ENCODE measurements at regions not wholly inside any gene's neighbourhood (a gene's known extent, or its start where the extent isn't known, plus 50 kb on each side); places are given as distances from the start of the nearest gene placed in this dataset.
A peak's percentile ranks its signal among the peaks of the same experiment; 100 is the strongest.

GRCh38 chr4:179291657-179292056, 1849.4 kb upstream of the AGA start:
- Histone ChIP-seq H3K36me3 (no peaks in the 10 kb centered on the region), H3K4me1 (no peaks in the 10 kb centered on the region), H3K4me3 (no peak overlapping the region), H3K27ac (no peak overlapping the region), H3K9me3 (peaks cover 0 to 11% of the 10 kb centered on the region in 2 donors), H3K27me3 (no peaks in the 10 kb centered on the region)
- intact Hi-C loops (cut with DNase I) = no loop called here
- no peak for DNase-seq
- TF ChIP-seq, protein P1, sequence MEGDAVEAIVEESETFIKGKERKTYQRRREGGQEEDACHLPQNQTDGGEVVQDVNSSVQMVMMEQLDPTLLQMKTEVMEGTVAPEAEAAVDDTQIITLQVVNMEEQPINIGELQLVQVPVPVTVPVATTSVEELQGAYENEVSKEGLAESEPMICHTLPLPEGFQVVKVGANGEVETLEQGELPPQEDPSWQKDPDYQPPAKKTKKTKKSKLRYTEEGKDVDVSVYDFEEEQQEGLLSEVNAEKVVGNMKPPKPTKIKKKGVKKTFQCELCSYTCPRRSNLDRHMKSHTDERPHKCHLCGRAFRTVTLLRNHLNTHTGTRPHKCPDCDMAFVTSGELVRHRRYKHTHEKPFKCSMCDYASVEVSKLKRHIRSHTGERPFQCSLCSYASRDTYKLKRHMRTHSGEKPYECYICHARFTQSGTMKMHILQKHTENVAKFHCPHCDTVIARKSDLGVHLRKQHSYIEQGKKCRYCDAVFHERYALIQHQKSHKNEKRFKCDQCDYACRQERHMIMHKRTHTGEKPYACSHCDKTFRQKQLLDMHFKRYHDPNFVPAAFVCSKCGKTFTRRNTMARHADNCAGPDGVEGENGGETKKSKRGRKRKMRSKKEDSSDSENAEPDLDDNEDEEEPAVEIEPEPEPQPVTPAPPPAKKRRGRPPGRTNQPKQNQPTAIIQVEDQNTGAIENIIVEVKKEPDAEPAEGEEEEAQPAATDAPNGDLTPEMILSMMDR (IDR thresholded peaks at IDR 0.05) = no peak
- no peak for ATAC-seq

DNA sequence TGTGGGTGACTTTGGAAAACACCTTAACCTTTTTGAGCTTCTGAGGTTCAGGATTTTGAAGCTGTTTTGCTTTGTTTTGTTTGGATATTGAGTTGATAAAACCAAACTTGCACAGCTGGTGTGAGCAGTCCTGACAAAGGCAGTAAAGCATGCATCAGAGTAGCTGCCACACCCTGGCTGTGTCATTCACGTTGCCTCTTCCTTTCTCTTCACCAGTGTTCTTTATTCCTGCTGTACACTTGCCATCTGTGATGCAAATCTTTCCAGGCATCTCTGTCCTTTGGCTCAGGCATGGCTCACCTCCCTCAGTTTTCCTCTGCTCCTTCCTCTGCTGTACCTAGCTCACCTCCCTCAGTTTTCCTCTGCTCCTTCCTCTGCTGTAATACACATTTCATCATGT, 1850.2 kb upstream of the AGA start:
- intact Hi-C loops (cut with DNase I) = no loop called here
- Histone ChIP-seq H3K4me1 (no peaks in the 10 kb centered on the region), H3K36me3 (no peaks in the 10 kb centered on the region), H3K27me3 (no peaks in the 10 kb centered on the region), H3K4me3 (no peak overlapping the region), H3K9me3 (peaks cover 0 to 7% of the 10 kb centered on the region in 2 donors), H3K27ac (no peak overlapping the region)
- TF ChIP-seq, protein P1 (IDR thresholded peaks at IDR 0.05) = no peak
- no peak for DNase-seq
- no peak for ATAC-seq

GRCh38 chr4:179307297-179308136, 1865.3 kb upstream of the AGA start:
- ATAC-seq (peak; percentile 64), DNase-seq (no peak)
- H3K27me3 ChIP-seq = no peaks in the 10 kb centered on the region
- H3K36me3 ChIP-seq = no peaks in the 10 kb centered on the region
- intact Hi-C loops (cut with DNase I) = no loop called here
- TF ChIP-seq, protein P1 (IDR thresholded peaks at IDR 0.05) = peak; percentile 43 to 52
- no peak overlapping the region for H3K27ac ChIP-seq
- no peak overlapping the region for H3K4me3 ChIP-seq
- H3K9me3 ChIP-seq = peaks cover 0 to 8% of the 10 kb centered on the region in 2 donors
- H3K4me1 ChIP-seq = no peaks in the 10 kb centered on the region

DNA sequence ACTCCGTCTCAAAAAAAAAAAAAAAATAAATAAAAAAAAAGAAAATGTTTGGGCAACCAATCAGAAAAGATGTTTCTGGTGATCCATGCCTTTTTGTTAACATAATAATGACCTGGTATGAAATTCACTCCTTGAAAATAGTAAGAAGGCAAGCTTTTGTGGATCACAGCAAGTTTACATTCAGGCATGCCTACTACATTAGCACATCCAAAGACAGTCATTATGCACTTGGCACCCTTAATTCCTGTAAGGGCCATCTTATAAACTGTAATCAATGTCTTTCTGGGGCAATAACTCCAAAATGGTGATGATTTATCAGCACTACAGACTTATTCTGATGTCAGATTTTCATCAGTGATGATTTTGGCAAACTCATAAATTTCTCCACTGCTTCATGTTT, 1871.6 kb upstream of the AGA start:
- ATAC-seq = no peak
- Histone ChIP-seq H3K9me3 (peaks cover 0 to 9% of the 10 kb centered on the region in 2 donors), H3K4me1 (no peaks in the 10 kb centered on the region), H3K27ac (no peak overlapping the region), H3K4me3 (no peak overlapping the region), H3K36me3 (no peaks in the 10 kb centered on the region), H3K27me3 (no peaks in the 10 kb centered on the region)
- TF ChIP-seq, protein P1 (IDR thresholded peaks at IDR 0.05) = no peak
- no peak for DNase-seq
- intact Hi-C loops (cut with DNase I) = no loop called here

DNA sequence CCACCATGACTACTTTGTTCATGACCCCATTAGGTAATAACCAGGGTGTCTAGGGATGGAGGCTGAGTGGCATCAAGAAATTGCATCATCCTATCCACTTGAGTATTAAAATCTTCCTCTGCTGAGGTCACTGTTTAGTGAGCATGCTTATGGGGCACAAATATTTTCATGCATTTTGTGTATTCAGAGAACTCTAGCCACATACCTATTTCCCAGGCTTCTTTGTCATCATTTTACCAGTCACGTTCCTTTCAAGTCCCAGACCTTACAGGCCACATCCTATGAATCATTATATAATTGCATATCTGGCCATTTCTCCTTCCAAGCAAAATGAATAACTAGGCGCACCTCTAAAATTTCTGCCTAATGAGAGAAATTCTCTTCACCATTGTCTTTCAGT, 1882.9 kb upstream of the AGA start:
- H3K36me3 ChIP-seq = no peaks in the 10 kb centered on the region
- no peaks in the 10 kb centered on the region for H3K27me3 ChIP-seq
- no peak for DNase-seq
- H3K9me3 ChIP-seq = no peaks in the 10 kb centered on the region
- ATAC-seq = no peak
- intact Hi-C loops (cut with DNase I) = no loop called here
- TF ChIP-seq, protein P1 (IDR thresholded peaks at IDR 0.05) = no peak
- H3K27ac ChIP-seq = no peak overlapping the region
- H3K4me1 ChIP-seq = no peaks in the 10 kb centered on the region
- no peak overlapping the region for H3K4me3 ChIP-seq
